ENCODE measurements at regions not wholly inside any gene's neighbourhood (a gene's known extent, or its start where the extent isn't known, plus 50 kb on each side); places are given as distances from the start of the nearest gene placed in this dataset.
"Not testable (repeated sequence)": the region's sequence is repeated elsewhere in the genome, so short reads cannot be mapped to it uniquely, and the experiment has no call there.

GRCh38 chr1:38500352-38500751, 359.2 kb downstream of the RRAGC start:
- Histone ChIP-seq H3K9ac (ENCODE audit: low read length) (no peak overlapping the region), H3K9me3 (ENCODE audit: insufficient read depth, low read length) (no peaks in the 10 kb centered on the region), H3K36me3 (ENCODE audit: low read length) (no peaks in the 10 kb centered on the region), H3K27ac (ENCODE audit: low read depth, low read length) (no peak overlapping the region), H2AFZ (ENCODE audit: low read depth, low read length, severe bottlenecking) (no peak overlapping the region), H3K9me2 (replicated peaks; ENCODE audit: insufficient read depth, low read length) (no peaks in the 10 kb centered on the region), H3K79me2 (ENCODE audit: insufficient read depth, low read length) (no peaks in the 10 kb centered on the region), H3K27me3 (ENCODE audit: low read length) (no peaks in the 10 kb centered on the region), H3K4me2 (ENCODE audit: low read depth, low read length, poor library complexity, severe bottlenecking) (no peak overlapping the region), H3F3A (ENCODE audit: insufficient read depth) (no peaks in the 10 kb centered on the region), H4K20me1 (ENCODE audit: low read depth, low read length) (no peaks in the 10 kb centered on the region), H3K4me3 (ENCODE audit: insufficient read depth, low read length, poor library complexity, severe bottlenecking) (no peak overlapping the region)
- TF ChIP-seq EZH2phosphoT487 (conservative IDR thresholded peaks at IDR 0.05; ENCODE audit: low read length) (no peak), CTCF (IDR thresholded peaks at IDR 0.05; ENCODE audit: insufficient read depth, low read length, poor library complexity, severe bottlenecking) (no peak)

DNA sequence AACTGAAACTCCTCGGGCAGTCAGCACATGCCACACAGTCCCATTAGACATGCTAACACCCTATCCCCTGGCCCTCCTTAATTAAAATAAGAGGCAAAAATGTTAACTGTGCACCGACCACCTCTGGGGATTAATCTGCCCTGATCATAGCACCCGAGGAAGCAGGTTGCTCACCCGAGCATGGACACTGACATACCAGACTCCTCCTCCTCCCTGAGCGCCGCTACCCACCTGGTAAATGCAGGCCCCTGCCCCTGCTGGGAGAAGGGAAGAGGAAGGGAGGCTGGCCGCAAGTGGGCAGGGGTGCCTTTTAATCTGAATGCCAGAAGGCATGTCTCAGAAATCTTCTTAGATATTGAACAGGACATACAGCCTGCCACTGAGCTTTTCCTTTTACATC, 360.9 kb downstream of the RRAGC start:
- TF ChIP-seq EZH2phosphoT487 (conservative IDR thresholded peaks at IDR 0.05; ENCODE audit: low read length) (no peak), CTCF (IDR thresholded peaks at IDR 0.05; ENCODE audit: insufficient read depth, low read length, poor library complexity, severe bottlenecking) (no peak)
- H3F3A ChIP-seq (ENCODE audit: insufficient read depth): no peaks in the 10 kb centered on the region
- H3K9ac ChIP-seq (ENCODE audit: low read length): no peak overlapping the region
- H3K36me3 ChIP-seq (ENCODE audit: low read length): no peaks in the 10 kb centered on the region
- H3K79me2 ChIP-seq (ENCODE audit: insufficient read depth, low read length): no peaks in the 10 kb centered on the region
- H3K27me3 ChIP-seq (ENCODE audit: low read length): no peaks in the 10 kb centered on the region
- no peaks in the 10 kb centered on the region for H4K20me1 ChIP-seq (ENCODE audit: low read depth, low read length)
- H3K4me2 ChIP-seq (ENCODE audit: low read depth, low read length, poor library complexity, severe bottlenecking): no peak overlapping the region
- no peak overlapping the region for H3K4me3 ChIP-seq (ENCODE audit: insufficient read depth, low read length, poor library complexity, severe bottlenecking)
- H3K27ac ChIP-seq (ENCODE audit: low read depth, low read length): no peak overlapping the region
- no peaks in the 10 kb centered on the region for H3K9me3 ChIP-seq (ENCODE audit: insufficient read depth, low read length)
- no peak overlapping the region for H2AFZ ChIP-seq (ENCODE audit: low read depth, low read length, severe bottlenecking)
- no peaks in the 10 kb centered on the region for H3K9me2 ChIP-seq (replicated peaks; ENCODE audit: insufficient read depth, low read length)

DNA sequence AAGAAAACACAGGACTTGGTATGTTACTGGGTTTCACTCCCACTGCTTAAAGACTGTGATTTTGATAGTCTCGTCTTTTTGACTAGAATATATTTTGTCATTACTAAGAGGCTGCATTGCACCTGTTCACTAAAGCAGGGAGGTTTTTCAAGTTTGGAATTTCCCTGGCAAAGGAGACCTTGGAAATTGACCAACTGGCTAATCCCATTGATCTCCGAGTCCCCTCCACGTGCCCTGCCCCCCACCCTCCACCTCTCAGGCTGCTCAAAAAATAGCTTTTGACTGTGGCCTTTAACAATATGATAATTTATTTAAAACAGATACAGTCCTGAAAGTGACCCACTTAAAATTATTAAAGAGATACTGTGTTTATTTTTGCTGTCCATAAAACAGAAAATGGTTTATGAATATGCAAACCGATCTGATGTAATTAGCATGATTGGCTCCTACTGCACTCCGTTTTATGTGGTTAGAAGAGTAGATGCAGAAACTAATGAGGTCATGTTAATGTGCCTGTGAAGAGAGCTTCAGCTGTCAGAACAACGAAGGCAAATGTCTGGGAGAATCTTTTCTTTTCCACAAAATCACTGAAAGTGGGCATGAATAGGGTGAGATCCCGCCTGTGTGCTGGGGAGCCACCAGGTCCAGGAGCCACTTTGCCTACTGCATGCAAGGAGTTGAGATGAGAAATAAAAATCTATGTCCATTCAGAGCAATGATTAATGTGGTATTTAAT, 361.5 kb downstream of the RRAGC start:
- TF ChIP-seq CTCF (IDR thresholded peaks at IDR 0.05; ENCODE audit: insufficient read depth, low read length, poor library complexity, severe bottlenecking) (no peak), EZH2phosphoT487 (conservative IDR thresholded peaks at IDR 0.05; ENCODE audit: low read length) (no peak)
- no peaks in the 10 kb centered on the region for H3K36me3 ChIP-seq (ENCODE audit: low read length)
- H3K79me2 ChIP-seq (ENCODE audit: insufficient read depth, low read length): no peaks in the 10 kb centered on the region
- H4K20me1 ChIP-seq (ENCODE audit: low read depth, low read length): no peaks in the 10 kb centered on the region
- no peak overlapping the region for H3K4me3 ChIP-seq (ENCODE audit: insufficient read depth, low read length, poor library complexity, severe bottlenecking)
- H3K27me3 ChIP-seq (ENCODE audit: low read length): no peaks in the 10 kb centered on the region
- no peak overlapping the region for H3K9ac ChIP-seq (ENCODE audit: low read length)
- no peaks in the 10 kb centered on the region for H3K9me2 ChIP-seq (replicated peaks; ENCODE audit: insufficient read depth, low read length)
- H3K9me3 ChIP-seq (ENCODE audit: insufficient read depth, low read length): no peaks in the 10 kb centered on the region
- no peaks in the 10 kb centered on the region for H3F3A ChIP-seq (ENCODE audit: insufficient read depth)
- no peak overlapping the region for H2AFZ ChIP-seq (ENCODE audit: low read depth, low read length, severe bottlenecking)
- no peak overlapping the region for H3K4me2 ChIP-seq (ENCODE audit: low read depth, low read length, poor library complexity, severe bottlenecking)
- no peak overlapping the region for H3K27ac ChIP-seq (ENCODE audit: low read depth, low read length)

- H2AFZ ChIP-seq (ENCODE audit: low read depth, low read length, severe bottlenecking); H3K36me3 ChIP-seq (ENCODE audit: low read length); H3K4me2 ChIP-seq (ENCODE audit: low read depth, low read length, poor library complexity, severe bottlenecking); H3K9me3 ChIP-seq (ENCODE audit: insufficient read depth, low read length); H4K20me1 ChIP-seq (ENCODE audit: low read depth, low read length); H3K9me2 ChIP-seq (replicated peaks; ENCODE audit: insufficient read depth, low read length); H3K79me2 ChIP-seq (ENCODE audit: insufficient read depth, low read length); H3F3A ChIP-seq (ENCODE audit: insufficient read depth); H3K27ac ChIP-seq (ENCODE audit: low read depth, low read length); H3K4me3 ChIP-seq (ENCODE audit: insufficient read depth, low read length, poor library complexity, severe bottlenecking); H3K9ac ChIP-seq (ENCODE audit: low read length); H3K27me3 ChIP-seq (ENCODE audit: low read length): not testable (repeated sequence)
These were observed 366.3 kb downstream of the RRAGC start for GRCh38 chr1:38493306-38493705.
